BE2C (cell line): ENCODE measurements at regions not wholly inside any gene's neighbourhood (a gene's known extent, or its start where the extent isn't known, plus 50 kb on each side); places are given as distances from the start of the nearest gene placed in this dataset.

Experiments
- DNase-seq: peaks from one replicate; pipeline ENCODE4 v3.0.0-alpha.2; 2020
- H3K27me3 ChIP-seq: fragments of 250-450 bp; sonication (Bioruptor Pico); 2 replicates; pipeline ENCODE4 v1.5.1; 2020; ENCODE audit warnings: mild to moderate bottlenecking
- H3K36me3 ChIP-seq: fragments of 250-450 bp; sonication (Bioruptor Pico); 2 replicates; pipeline ENCODE4 v1.5.1; 2020; ENCODE audit warnings: mild to moderate bottlenecking
- H3K4me1 ChIP-seq: fragments of 250-450 bp; sonication (Bioruptor Pico); 2 replicates; pipeline ENCODE4 v1.5.1; 2020
- H3K4me3 ChIP-seq: 2 replicates; pipeline ENCODE4 v1.5.1; 2011; ENCODE audit warnings: low read depth, low read length
- H3K9me3 ChIP-seq: fragments of 250-450 bp; sonication (Bioruptor Pico); 2 replicates; pipeline ENCODE4 v1.5.1; 2020
- TF ChIP-seq, protein P1 (sequence below): IDR thresholded peaks from 2 replicates; pipeline ENCODE4 v1.5.1; 2012; ENCODE audit warnings: mild to moderate bottlenecking, low read depth, low read length

DNA sequence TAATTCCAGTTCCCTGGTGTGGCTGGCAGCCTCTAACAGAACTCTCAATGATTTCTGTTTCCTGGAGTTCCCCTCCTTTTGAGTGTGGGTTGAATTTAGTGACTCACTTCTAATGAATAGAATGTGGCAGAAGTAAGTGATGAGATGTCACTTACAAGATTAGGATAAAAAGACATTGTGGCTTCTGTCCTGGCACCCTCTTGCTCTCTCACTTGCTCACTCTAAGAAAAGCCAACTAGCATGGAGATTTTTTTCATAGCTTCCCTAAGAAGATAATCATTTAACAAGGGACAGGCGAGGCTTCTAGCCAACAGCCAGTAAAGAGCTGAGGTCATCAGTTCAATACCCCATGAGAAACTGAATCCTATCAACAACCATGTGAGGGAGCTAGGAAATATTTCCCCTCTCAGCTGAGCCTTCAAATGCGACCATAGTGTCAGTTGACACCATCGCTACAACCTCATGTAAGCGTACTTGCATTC is 156.7 kb downstream of the TMTC3 start:
- Histone ChIP-seq H3K36me3 (no peaks in the 10 kb centered on the region), H3K4me1 (no peaks in the 10 kb centered on the region), H3K27me3 (no peaks in the 10 kb centered on the region), H3K4me3 (no peak overlapping the region), H3K9me3 (no peaks in the 10 kb centered on the region)
- TF ChIP-seq, protein P1, sequence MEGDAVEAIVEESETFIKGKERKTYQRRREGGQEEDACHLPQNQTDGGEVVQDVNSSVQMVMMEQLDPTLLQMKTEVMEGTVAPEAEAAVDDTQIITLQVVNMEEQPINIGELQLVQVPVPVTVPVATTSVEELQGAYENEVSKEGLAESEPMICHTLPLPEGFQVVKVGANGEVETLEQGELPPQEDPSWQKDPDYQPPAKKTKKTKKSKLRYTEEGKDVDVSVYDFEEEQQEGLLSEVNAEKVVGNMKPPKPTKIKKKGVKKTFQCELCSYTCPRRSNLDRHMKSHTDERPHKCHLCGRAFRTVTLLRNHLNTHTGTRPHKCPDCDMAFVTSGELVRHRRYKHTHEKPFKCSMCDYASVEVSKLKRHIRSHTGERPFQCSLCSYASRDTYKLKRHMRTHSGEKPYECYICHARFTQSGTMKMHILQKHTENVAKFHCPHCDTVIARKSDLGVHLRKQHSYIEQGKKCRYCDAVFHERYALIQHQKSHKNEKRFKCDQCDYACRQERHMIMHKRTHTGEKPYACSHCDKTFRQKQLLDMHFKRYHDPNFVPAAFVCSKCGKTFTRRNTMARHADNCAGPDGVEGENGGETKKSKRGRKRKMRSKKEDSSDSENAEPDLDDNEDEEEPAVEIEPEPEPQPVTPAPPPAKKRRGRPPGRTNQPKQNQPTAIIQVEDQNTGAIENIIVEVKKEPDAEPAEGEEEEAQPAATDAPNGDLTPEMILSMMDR, result no peak
- DNase-seq, result no peak

DNA sequence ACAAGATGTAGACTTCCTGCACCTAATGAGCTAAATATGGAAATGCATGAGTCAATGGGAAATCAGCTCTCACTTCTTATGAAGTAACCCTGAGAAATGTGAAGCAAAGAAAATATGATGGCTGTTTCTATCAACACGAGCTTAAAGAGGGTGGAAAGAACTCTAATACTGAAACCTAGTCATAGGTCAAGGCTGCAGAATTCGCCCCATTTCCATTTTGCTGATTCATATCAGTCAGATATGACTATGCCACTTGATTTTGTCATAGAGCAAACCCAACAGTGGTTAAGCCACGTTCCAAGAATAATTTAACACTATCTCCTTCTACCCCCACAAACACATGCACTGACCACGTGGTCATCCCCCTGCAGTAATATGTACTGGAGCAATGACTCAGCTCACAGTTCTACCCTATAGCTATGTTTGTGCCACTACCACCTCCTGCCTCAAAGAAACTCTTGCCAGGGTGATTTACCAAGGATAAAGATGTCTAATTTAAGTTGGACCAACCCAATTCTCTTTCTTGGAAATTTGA is 157.5 kb downstream of the TMTC3 start:
- Histone ChIP-seq H3K27me3 (no peaks in the 10 kb centered on the region), H3K36me3 (no peaks in the 10 kb centered on the region), H3K4me3 (no peak overlapping the region), H3K4me1 (no peaks in the 10 kb centered on the region), H3K9me3 (no peaks in the 10 kb centered on the region)
- TF ChIP-seq, protein P1, result no peak
- DNase-seq, result no peak

DNA sequence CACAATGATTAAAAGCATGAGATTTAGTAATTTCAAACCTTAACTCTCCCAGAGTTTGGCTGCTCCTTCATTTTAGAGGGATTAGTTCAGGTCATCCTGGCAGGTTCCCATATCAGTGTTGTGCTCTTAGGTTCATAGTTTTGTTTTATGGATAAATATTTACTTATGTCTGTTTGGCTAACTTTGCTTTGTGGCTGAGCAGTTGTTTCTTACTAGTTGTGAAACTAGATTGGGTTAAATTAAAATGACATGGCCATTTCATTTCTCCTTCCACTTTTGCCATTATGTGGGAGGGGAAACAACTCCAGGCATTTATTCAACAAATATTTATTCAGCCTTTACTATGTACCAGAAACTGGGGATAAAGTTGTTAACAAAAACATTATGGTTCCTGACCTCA is 158.8 kb downstream of the TMTC3 start:
- Histone ChIP-seq H3K36me3 (no peaks in the 10 kb centered on the region), H3K4me1 (no peaks in the 10 kb centered on the region), H3K27me3 (no peaks in the 10 kb centered on the region), H3K9me3 (no peaks in the 10 kb centered on the region), H3K4me3 (no peak overlapping the region)
- DNase-seq, result no peak
- TF ChIP-seq, protein P1, result no peak

DNA sequence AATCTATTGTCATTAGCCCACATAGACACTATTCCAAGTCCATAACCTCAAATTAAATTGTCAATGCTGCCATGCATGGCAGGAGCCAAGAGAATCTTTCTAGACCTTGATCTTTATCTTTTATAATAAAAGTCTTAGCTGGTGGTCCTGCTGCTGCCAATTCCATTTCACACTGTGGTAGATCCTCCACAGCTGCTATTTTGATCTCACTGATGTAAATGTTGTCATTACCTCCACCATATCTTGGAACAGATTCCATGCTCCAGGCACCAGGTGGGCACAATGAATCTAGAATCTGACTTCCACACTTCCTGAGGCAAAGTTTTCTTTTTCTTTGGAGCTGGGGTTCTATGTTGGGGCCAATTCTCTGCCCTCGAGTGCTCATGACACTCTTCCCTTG is 161.2 kb downstream of the TMTC3 start:
- no peaks in the 10 kb centered on the region for H3K36me3 ChIP-seq
- no peaks in the 10 kb centered on the region for H3K27me3 ChIP-seq
- no peaks in the 10 kb centered on the region for H3K9me3 ChIP-seq
- H3K4me1 ChIP-seq, result no peaks in the 10 kb centered on the region
- TF ChIP-seq, protein P1, result no peak
- no peak overlapping the region for H3K4me3 ChIP-seq
- no peak for DNase-seq

DNA sequence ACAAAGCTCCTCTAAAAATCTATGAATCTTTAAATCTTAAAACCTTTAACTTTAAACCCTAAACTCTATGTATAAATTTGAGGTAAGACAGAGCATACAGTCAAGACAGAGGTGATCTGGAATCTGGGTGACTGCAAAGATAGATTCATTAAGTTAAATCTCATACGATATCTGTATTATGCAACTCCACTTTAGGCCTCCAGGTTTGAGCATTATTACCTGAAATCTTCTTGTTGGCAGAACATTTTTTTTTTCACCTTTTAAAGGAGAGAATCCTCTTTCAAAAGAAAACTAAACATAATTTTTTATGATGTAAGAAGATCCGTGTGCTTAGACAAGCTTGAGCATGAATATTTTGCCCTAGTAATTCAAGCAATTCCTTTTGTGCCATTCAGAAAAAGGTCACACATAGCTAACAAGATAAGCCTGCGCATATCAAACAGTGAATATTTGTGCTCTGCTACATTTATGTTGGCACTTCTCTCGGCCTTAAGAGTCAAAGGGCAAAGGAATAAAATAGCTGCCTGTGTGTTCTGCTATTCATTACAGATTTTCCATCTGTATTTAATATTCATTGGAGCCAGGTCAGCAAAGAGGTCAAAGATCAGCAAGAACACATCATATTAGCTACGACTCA is 163.3 kb downstream of the TMTC3 start:
- Histone ChIP-seq H3K36me3 (no peaks in the 10 kb centered on the region), H3K27me3 (no peaks in the 10 kb centered on the region), H3K9me3 (no peaks in the 10 kb centered on the region), H3K4me3 (no peak overlapping the region), H3K4me1 (no peaks in the 10 kb centered on the region)
- DNase-seq, result no peak
- TF ChIP-seq, protein P1, result no peak

DNA sequence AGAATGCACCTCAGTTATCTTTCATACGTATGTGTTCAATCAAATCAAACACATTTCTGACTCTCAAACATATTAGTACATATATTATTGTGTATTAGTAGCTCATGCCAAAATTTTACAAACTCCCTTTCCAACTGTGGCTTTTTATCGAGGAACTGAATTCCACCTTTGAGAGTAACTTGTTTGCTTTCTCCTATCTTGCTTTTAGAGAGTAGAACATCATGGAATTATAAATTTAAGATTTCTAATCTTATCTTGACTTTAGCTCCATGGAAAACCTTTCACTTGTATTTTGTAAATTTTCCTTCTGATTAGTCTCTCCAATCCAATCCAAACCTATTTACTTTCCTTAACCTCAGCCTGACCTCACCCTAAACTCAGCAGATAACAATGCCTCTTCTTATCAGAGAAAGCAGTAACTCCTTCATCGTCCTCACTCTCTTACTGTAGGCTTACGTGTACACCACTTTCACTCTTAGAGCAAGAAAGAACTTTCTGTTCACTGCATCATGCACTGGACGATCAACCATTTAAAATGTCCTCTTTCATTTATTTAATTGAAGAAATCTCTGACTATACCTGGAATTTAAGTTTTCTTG is 164.5 kb downstream of the TMTC3 start:
- no peak for DNase-seq
- H3K4me3 ChIP-seq, result no peak overlapping the region
- H3K4me1 ChIP-seq, result no peaks in the 10 kb centered on the region
- TF ChIP-seq, protein P1, result no peak
- no peaks in the 10 kb centered on the region for H3K36me3 ChIP-seq
- H3K9me3 ChIP-seq, result no peaks in the 10 kb centered on the region
- no peaks in the 10 kb centered on the region for H3K27me3 ChIP-seq
